Neural cell (in vitro differentiated cells): ENCODE measurements at regions not wholly inside any gene's neighbourhood (a gene's known extent, or its start where the extent isn't known, plus 50 kb on each side); places are given as distances from the start of the nearest gene placed in this dataset.

Source experiments
- H2AFZ ChIP-seq: fragments of 200-600, 300-800 bp; sonication (generic), shearing (Covaris generic); 2 replicates; pipeline ENCODE4 v1.6.0; 2014; ENCODE audit warnings: low read depth, mild to moderate bottlenecking, antibody characterized with exemption, low read length, moderate library complexity
- H3F3A ChIP-seq: fragments of 200-600 bp; shearing (Covaris generic); 2 replicates; pipeline ENCODE4 v1.6.1; 2016; ENCODE audit warnings: mild to moderate bottlenecking, moderate library complexity, mixed read lengths, antibody characterized with exemption, low read length; ENCODE audit not compliant: insufficient read depth, poor library complexity, severe bottlenecking
- H3K27ac ChIP-seq: fragments of 200-600, 300-800 bp; sonication (generic), shearing (Covaris generic); 2 replicates; pipeline ENCODE4 v1.5.1; 2014; ENCODE audit warnings: mild to moderate bottlenecking, low read length, moderate library complexity
- H3K27me3 ChIP-seq: fragments of 300-800, 200-600 bp; sonication (generic), shearing (Covaris generic); 2 replicates; pipeline ENCODE4 v1.6.0; 2014; ENCODE audit warnings: mild to moderate bottlenecking, low read depth, low read length, moderate library complexity; ENCODE audit not compliant: insufficient read depth
- H3K36me3 ChIP-seq: fragments of 300-800, 200-600 bp; sonication (generic), shearing (Covaris generic); 2 replicates; pipeline ENCODE4 v1.5.1; 2014; ENCODE audit warnings: mild to moderate bottlenecking, antibody characterized with exemption, low read length, moderate library complexity; ENCODE audit not compliant: insufficient read depth
- H3K4me2 ChIP-seq: fragments of 300-800, 200-600 bp; sonication (generic), shearing (Covaris generic); 2 replicates; pipeline ENCODE4 v1.6.0; 2014; ENCODE audit warnings: mild to moderate bottlenecking, low read length
- H3K4me3 ChIP-seq: fragments of 300-800, 200-600 bp; sonication (generic), shearing (Covaris generic); 2 replicates; pipeline ENCODE4 v1.5.1; 2014; ENCODE audit warnings: mild to moderate bottlenecking, low read length, moderate library complexity
- H3K79me2 ChIP-seq: fragments of 200-600 bp; shearing (Covaris generic); replicated peaks from 2 replicates; pipeline ENCODE4 v1.6.0; 2014; ENCODE audit warnings: mild to moderate bottlenecking, low read length, moderate library complexity; ENCODE audit not compliant: insufficient read depth
- H3K9ac ChIP-seq: fragments of 300-800, 200-600 bp; sonication (generic), shearing (Covaris generic); 2 replicates; pipeline ENCODE4 v1.6.1; 2016; ENCODE audit warnings: mild to moderate bottlenecking, low read length, mixed read lengths
- H3K9me2 ChIP-seq: fragments of 200-600 bp; shearing (Covaris generic); 2 replicates; pipeline ENCODE4 v1.6.1; 2016; ENCODE audit warnings: mild to moderate bottlenecking, low read length, mixed read lengths; ENCODE audit not compliant: insufficient read depth
- H3K9me3 ChIP-seq: fragments of 200-600, 300-800 bp; sonication (generic), shearing (Covaris generic); 2 replicates; pipeline ENCODE4 v1.6.1; 2016; ENCODE audit warnings: mild to moderate bottlenecking, mixed run types, low read length, moderate library complexity, mixed read lengths
- H4K20me1 ChIP-seq: fragments of 200-600 bp; shearing (Covaris generic); 2 replicates; pipeline ENCODE4 v1.6.1; 2016; ENCODE audit warnings: mild to moderate bottlenecking, mixed run types; ENCODE audit not compliant: insufficient read depth
- EP300 ChIP-seq: fragments of 450-650 bp; conservative IDR thresholded peaks from 2 replicates; pipeline ENCODE4 v1.6.1; 2014; ENCODE audit warnings: antibody characterized with exemption, mild to moderate bottlenecking, moderate library complexity; ENCODE audit not compliant: poor library complexity, severe bottlenecking
- EZH2 ChIP-seq: fragments of 200-600, 300-800 bp; shearing (Covaris generic), sonication (generic); IDR thresholded peaks from 2 replicates; pipeline ENCODE4 v1.6.1; 2014; ENCODE audit warnings: antibody characterized with exemption, low read length, borderline replicate concordance, mild to moderate bottlenecking; ENCODE audit not compliant: insufficient read depth, poor library complexity, severe bottlenecking
- MXI1 ChIP-seq: fragments of 450-650 bp; conservative IDR thresholded peaks from 2 replicates; pipeline ENCODE4 v1.6.1; 2014; ENCODE audit warnings: antibody characterized with exemption, mild to moderate bottlenecking; ENCODE audit not compliant: poor library complexity, severe bottlenecking
- POLR2AphosphoS5 ChIP-seq: IDR thresholded peaks from 2 replicates; pipeline ENCODE4 v1.6.1; 2012
- RAD21 ChIP-seq: fragments of 450-650 bp; conservative IDR thresholded peaks from 2 replicates; pipeline ENCODE4 v1.6.1; 2014; ENCODE audit warnings: antibody characterized with exemption, mild to moderate bottlenecking, moderate library complexity
- SMC3 ChIP-seq: fragments of 450-650 bp; conservative IDR thresholded peaks from 2 replicates; pipeline ENCODE4 v1.6.1; 2014; ENCODE audit warnings: antibody characterized with exemption, mild to moderate bottlenecking, moderate library complexity; ENCODE audit not compliant: poor library complexity
- TAF1 ChIP-seq: IDR thresholded peaks from 2 replicates; pipeline ENCODE4 v1.6.1; 2012; ENCODE audit warnings: low read depth
- TF ChIP-seq, protein P1 (sequence below): fragments of 450-650 bp; IDR thresholded peaks from 2 replicates; pipeline ENCODE4 v1.5.1; 2014; ENCODE audit warnings: antibody characterized with exemption, mild to moderate bottlenecking, moderate library complexity; ENCODE audit not compliant: poor library complexity, severe bottlenecking
- TF ChIP-seq, protein P2 (sequence below): IDR thresholded peaks from 2 replicates; pipeline ENCODE4 v1.6.1; 2012; ENCODE audit warnings: borderline replicate concordance

DNA sequence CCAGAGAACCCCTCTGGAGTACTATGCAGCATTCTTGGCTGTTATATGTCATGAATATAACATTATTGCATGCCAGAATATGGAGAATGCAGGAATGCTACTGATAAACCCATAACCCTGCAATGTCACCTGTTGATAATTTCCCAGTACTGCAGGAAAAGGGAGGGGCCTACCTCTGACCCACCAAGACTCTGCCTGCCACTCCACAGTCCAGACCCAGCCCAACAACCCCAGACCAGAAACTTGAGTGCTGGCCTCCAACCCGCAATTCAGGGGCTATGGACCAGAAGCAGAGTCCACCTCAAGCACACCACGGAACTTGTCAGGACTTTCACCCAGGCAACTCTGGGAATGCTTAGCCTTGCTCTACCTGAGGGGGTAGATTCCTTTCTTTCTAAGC lies 92.9 kb upstream of the WDR44 start:
- Histone ChIP-seq H3K27me3 (no peaks in the 10 kb centered on the region), H3F3A (no peaks in the 10 kb centered on the region), H3K9me3 (no peaks in the 10 kb centered on the region), H4K20me1 (no peaks in the 10 kb centered on the region), H3K4me3 (no peak overlapping the region), H3K9me2 (no peaks in the 10 kb centered on the region), H3K9ac (no peak overlapping the region), H3K79me2 (no peaks in the 10 kb centered on the region), H3K36me3 (no peaks in the 10 kb centered on the region), H3K27ac (no peak overlapping the region), H2AFZ (no peak overlapping the region), H3K4me2 (no peak overlapping the region)
- TF ChIP-seq RAD21 (no peak), MXI1 (no peak)

DNA sequence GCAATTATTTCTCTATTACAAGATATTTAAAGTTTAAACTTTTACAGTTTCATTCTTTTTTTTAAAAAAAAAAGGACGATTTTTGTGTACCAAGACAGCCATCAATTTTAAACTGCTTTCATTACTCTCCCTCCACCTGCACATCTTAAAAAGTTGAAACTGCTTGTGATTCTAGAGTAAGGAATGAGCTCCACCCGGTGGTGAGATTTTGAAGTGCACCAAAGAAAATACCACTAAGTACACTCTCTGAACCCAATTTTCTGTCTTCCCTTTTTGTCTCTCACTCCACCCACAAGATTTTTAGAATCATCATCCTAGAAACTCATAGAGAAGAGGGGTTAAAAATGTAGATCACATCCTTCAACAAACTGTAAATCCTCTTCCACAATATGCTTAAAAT lies 91.3 kb upstream of the WDR44 start:
- no peaks in the 10 kb centered on the region for H3F3A ChIP-seq
- H3K27ac ChIP-seq, result no peak overlapping the region
- H3K4me2 ChIP-seq, result no peak overlapping the region
- TF ChIP-seq EP300 (no peak), MXI1 (no peak), POLR2AphosphoS5 (no peak), RAD21 (peak; percentile 73), SMC3 (peak; percentile 75)
- TF ChIP-seq, protein P1, sequence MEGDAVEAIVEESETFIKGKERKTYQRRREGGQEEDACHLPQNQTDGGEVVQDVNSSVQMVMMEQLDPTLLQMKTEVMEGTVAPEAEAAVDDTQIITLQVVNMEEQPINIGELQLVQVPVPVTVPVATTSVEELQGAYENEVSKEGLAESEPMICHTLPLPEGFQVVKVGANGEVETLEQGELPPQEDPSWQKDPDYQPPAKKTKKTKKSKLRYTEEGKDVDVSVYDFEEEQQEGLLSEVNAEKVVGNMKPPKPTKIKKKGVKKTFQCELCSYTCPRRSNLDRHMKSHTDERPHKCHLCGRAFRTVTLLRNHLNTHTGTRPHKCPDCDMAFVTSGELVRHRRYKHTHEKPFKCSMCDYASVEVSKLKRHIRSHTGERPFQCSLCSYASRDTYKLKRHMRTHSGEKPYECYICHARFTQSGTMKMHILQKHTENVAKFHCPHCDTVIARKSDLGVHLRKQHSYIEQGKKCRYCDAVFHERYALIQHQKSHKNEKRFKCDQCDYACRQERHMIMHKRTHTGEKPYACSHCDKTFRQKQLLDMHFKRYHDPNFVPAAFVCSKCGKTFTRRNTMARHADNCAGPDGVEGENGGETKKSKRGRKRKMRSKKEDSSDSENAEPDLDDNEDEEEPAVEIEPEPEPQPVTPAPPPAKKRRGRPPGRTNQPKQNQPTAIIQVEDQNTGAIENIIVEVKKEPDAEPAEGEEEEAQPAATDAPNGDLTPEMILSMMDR, result peak; percentile 68
- no peaks in the 10 kb centered on the region for H3K27me3 ChIP-seq
- H3K9me2 ChIP-seq, result no peaks in the 10 kb centered on the region
- H3K36me3 ChIP-seq, result no peaks in the 10 kb centered on the region
- no peak overlapping the region for H3K9ac ChIP-seq
- H3K4me3 ChIP-seq, result no peak overlapping the region
- no peaks in the 10 kb centered on the region for H3K9me3 ChIP-seq
- H2AFZ ChIP-seq, result no peak overlapping the region
- H3K79me2 ChIP-seq, result no peaks in the 10 kb centered on the region
- no peaks in the 10 kb centered on the region for H4K20me1 ChIP-seq

DNA sequence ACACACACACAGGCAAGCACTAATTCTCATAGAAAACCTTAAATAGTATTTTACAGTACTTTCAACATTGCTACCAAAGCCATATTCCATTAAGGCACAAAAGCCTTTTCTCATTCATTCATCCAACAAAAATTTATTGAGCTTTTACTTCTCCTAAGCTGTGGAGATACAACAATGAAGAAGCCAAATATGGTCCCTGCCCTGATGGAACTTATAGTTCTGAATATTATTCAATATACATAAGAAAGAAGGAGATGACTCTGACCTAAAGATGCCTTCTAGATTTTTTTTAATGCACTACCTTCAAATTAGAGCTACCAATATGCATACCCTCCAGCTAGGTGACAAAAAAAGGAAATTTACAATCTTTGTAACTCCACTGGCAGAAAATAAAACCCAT lies 90.0 kb upstream of the WDR44 start:
- Histone ChIP-seq H3K4me2 (no peak overlapping the region), H3K79me2 (no peaks in the 10 kb centered on the region), H3K4me3 (no peak overlapping the region), H3K36me3 (no peaks in the 10 kb centered on the region), H4K20me1 (no peaks in the 10 kb centered on the region), H3F3A (no peaks in the 10 kb centered on the region), H3K9me2 (no peaks in the 10 kb centered on the region), H3K9me3 (no peaks in the 10 kb centered on the region), H3K9ac (no peak overlapping the region), H3K27ac (no peak overlapping the region), H3K27me3 (no peaks in the 10 kb centered on the region), H2AFZ (no peak overlapping the region)
- TF ChIP-seq, protein P1, result no peak
- TF ChIP-seq, protein P2, sequence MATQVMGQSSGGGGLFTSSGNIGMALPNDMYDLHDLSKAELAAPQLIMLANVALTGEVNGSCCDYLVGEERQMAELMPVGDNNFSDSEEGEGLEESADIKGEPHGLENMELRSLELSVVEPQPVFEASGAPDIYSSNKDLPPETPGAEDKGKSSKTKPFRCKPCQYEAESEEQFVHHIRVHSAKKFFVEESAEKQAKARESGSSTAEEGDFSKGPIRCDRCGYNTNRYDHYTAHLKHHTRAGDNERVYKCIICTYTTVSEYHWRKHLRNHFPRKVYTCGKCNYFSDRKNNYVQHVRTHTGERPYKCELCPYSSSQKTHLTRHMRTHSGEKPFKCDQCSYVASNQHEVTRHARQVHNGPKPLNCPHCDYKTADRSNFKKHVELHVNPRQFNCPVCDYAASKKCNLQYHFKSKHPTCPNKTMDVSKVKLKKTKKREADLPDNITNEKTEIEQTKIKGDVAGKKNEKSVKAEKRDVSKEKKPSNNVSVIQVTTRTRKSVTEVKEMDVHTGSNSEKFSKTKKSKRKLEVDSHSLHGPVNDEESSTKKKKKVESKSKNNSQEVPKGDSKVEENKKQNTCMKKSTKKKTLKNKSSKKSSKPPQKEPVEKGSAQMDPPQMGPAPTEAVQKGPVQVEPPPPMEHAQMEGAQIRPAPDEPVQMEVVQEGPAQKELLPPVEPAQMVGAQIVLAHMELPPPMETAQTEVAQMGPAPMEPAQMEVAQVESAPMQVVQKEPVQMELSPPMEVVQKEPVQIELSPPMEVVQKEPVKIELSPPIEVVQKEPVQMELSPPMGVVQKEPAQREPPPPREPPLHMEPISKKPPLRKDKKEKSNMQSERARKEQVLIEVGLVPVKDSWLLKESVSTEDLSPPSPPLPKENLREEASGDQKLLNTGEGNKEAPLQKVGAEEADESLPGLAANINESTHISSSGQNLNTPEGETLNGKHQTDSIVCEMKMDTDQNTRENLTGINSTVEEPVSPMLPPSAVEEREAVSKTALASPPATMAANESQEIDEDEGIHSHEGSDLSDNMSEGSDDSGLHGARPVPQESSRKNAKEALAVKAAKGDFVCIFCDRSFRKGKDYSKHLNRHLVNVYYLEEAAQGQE, result no peak
- TF ChIP-seq POLR2AphosphoS5 (no peak), MXI1 (no peak), SMC3 (no peak), EZH2 (no peak), TAF1 (no peak), RAD21 (no peak), EP300 (no peak)
